ENCODE measurements at regions not wholly inside any gene's neighbourhood (a gene's known extent, or its start where the extent isn't known, plus 50 kb on each side); places are given as distances from the start of the nearest gene placed in this dataset.
"Not testable (repeated sequence)": the region's sequence is repeated elsewhere in the genome, so short reads cannot be mapped to it uniquely, and the experiment has no call there.

- POLR2A ChIA-PET (ENCODE audit: unreplicated experiment): no interaction called here
- intact Hi-C loops (cut with micrococcal nuclease; ENCODE audit: unreplicated experiment): no loop called here
- no peak overlapping the region for H3K27ac ChIP-seq
- no peaks in the 10 kb centered on the region for H3K9me3 ChIP-seq (ENCODE audit: insufficient read depth, low read depth)
- no peaks in the 10 kb centered on the region for H3K79me2 ChIP-seq (ENCODE audit: low read depth)
- no peak overlapping the region for H2AFZ ChIP-seq
- no peaks in the 10 kb centered on the region for H3K9me2 ChIP-seq (ENCODE audit: insufficient read depth)
- H3K4me3 ChIP-seq: no peak overlapping the region
- H3K4me2 ChIP-seq: no peak overlapping the region
- no peak for TF ChIP-seq CTCF (conservative IDR thresholded peaks at IDR 0.05)
- no peak for TF ChIP-seq EZH2 (IDR thresholded peaks at IDR 0.05; ENCODE audit: low read depth)
- peaks cover 12% of the 10 kb centered on the region; the same call in 1 of the 2 replicates for H3K27me3 ChIP-seq (ENCODE audit: insufficient read depth, low read depth)
- no TSS peak for BruUV-seq (replicated peaks)
- no peaks in the 10 kb centered on the region for H3K36me3 ChIP-seq (ENCODE audit: low read depth)
- no peaks in the 10 kb centered on the region for H3F3A ChIP-seq (ENCODE audit: insufficient read depth, low read depth)
- no peaks in the 10 kb centered on the region for H3K4me1 ChIP-seq (replicated peaks; ENCODE audit: insufficient read depth)
- CTCF ChIA-PET: no interaction called here
- no peaks in the 10 kb centered on the region for H4K20me1 ChIP-seq (ENCODE audit: insufficient read depth)
- no peak for DNase-seq
These were observed 143.4 kb downstream of the TRIM43 start for GRCh38 chr2:95734976-95735890.

- Histone ChIP-seq H4K20me1 (ENCODE audit: insufficient read depth) (no peaks in the 10 kb centered on the region), H3K27me3 (ENCODE audit: insufficient read depth, low read depth) (peaks cover 9% of the 10 kb centered on the region), H3F3A (ENCODE audit: insufficient read depth, low read depth) (no peaks in the 10 kb centered on the region), H3K4me1 (replicated peaks; ENCODE audit: insufficient read depth) (no peaks in the 10 kb centered on the region), H3K9me3 (ENCODE audit: insufficient read depth, low read depth) (no peaks in the 10 kb centered on the region), H3K27ac (no peak overlapping the region), H3K4me3 (no peak overlapping the region), H3K79me2 (ENCODE audit: low read depth) (no peaks in the 10 kb centered on the region), H3K36me3 (ENCODE audit: low read depth) (no peaks in the 10 kb centered on the region), H3K4me2 (no peak overlapping the region), H2AFZ (no peak overlapping the region), H3K9me2 (ENCODE audit: insufficient read depth) (no peaks in the 10 kb centered on the region)
- DNase-seq: no peak
- BruUV-seq (replicated peaks): no TSS peak
- CTCF ChIA-PET: no interaction called here
- POLR2A ChIA-PET (ENCODE audit: unreplicated experiment): no interaction called here
- no peak for TF ChIP-seq EZH2 (IDR thresholded peaks at IDR 0.05; ENCODE audit: low read depth)
- TF ChIP-seq CTCF (conservative IDR thresholded peaks at IDR 0.05): no peak
- intact Hi-C loops (cut with micrococcal nuclease; ENCODE audit: unreplicated experiment): no loop called here
These were observed 146.5 kb downstream of the TRIM43 start for GRCh38 chr2:95738301-95738700.

GRCh38 chr2:95752126-95752525 lies 160.3 kb downstream of the TRIM43 start:
- H3K4me2 ChIP-seq; BruUV-seq (replicated peaks); H3K79me2 ChIP-seq (ENCODE audit: low read depth); H3K9me3 ChIP-seq (ENCODE audit: insufficient read depth, low read depth); DNase-seq; H3K4me3 ChIP-seq; H2AFZ ChIP-seq; intact Hi-C loops (cut with micrococcal nuclease; ENCODE audit: unreplicated experiment); CTCF ChIA-PET; H3K27ac ChIP-seq; H3K36me3 ChIP-seq (ENCODE audit: low read depth); H4K20me1 ChIP-seq (ENCODE audit: insufficient read depth); POLR2A ChIA-PET (ENCODE audit: unreplicated experiment); H3F3A ChIP-seq (ENCODE audit: insufficient read depth, low read depth); H3K4me1 ChIP-seq (replicated peaks; ENCODE audit: insufficient read depth); H3K9me2 ChIP-seq (ENCODE audit: insufficient read depth): not testable (repeated sequence)
- peaks cover 41% of the 10 kb centered on the region for H3K27me3 ChIP-seq (ENCODE audit: insufficient read depth, low read depth)

GRCh38 chr2:95753812-95754211 lies 162.0 kb downstream of the TRIM43 start:
- BruUV-seq (replicated peaks); H3K36me3 ChIP-seq (ENCODE audit: low read depth); CTCF ChIA-PET; H3K27ac ChIP-seq; H3K9me2 ChIP-seq (ENCODE audit: insufficient read depth); H3K9me3 ChIP-seq (ENCODE audit: insufficient read depth, low read depth); H3K79me2 ChIP-seq (ENCODE audit: low read depth); POLR2A ChIA-PET (ENCODE audit: unreplicated experiment); H3K4me3 ChIP-seq; H3K4me1 ChIP-seq (replicated peaks; ENCODE audit: insufficient read depth); H2AFZ ChIP-seq; DNase-seq; H3F3A ChIP-seq (ENCODE audit: insufficient read depth, low read depth); H4K20me1 ChIP-seq (ENCODE audit: insufficient read depth); intact Hi-C loops (cut with micrococcal nuclease; ENCODE audit: unreplicated experiment); H3K4me2 ChIP-seq: not testable (repeated sequence)
- H3K27me3 ChIP-seq (ENCODE audit: insufficient read depth, low read depth): peaks cover 41% of the 10 kb centered on the region

- H3K4me2 ChIP-seq; H2AFZ ChIP-seq; H4K20me1 ChIP-seq (ENCODE audit: insufficient read depth); H3K9me2 ChIP-seq (ENCODE audit: insufficient read depth); H3K79me2 ChIP-seq (ENCODE audit: low read depth); CTCF ChIA-PET; H3K9me3 ChIP-seq (ENCODE audit: insufficient read depth, low read depth); intact Hi-C loops (cut with micrococcal nuclease; ENCODE audit: unreplicated experiment); POLR2A ChIA-PET (ENCODE audit: unreplicated experiment); H3K4me1 ChIP-seq (replicated peaks; ENCODE audit: insufficient read depth); H3K27ac ChIP-seq; DNase-seq; H3F3A ChIP-seq (ENCODE audit: insufficient read depth, low read depth); H3K4me3 ChIP-seq; BruUV-seq (replicated peaks); H3K36me3 ChIP-seq (ENCODE audit: low read depth): not testable (repeated sequence)
- peaks cover 41% of the 10 kb centered on the region for H3K27me3 ChIP-seq (ENCODE audit: insufficient read depth, low read depth)
These were observed 162.4 kb downstream of the TRIM43 start for GRCh38 chr2:95754213-95754612.
